AG09319 (cell line): ENCODE measurements at regions not wholly inside any gene's neighbourhood (a gene's known extent, or its start where the extent isn't known, plus 50 kb on each side); places are given as distances from the start of the nearest gene placed in this dataset.

Experiments used
- DNase-seq: peaks from one replicate; pipeline ENCODE4 v3.0.0-alpha.2; 2010; ENCODE audit warnings: low read depth; ENCODE audit errors: extremely low read depth
- CTCF ChIP-seq: IDR thresholded peaks from 2 replicates; pipeline ENCODE4 v1.5.1; 2011; ENCODE audit warnings: low read depth, mild to moderate bottlenecking, inconsistent platforms, low read length, moderate library complexity

GRCh38 chr2:6336752-6337471 lies 528.8 kb downstream of the CMPK2 start:
- TF ChIP-seq CTCF, result no peak
- DNase-seq, result no peak

- DNase-seq, result no peak
Measured at GRCh38 chr2:6337472-6337820, 528.3 kb downstream of the CMPK2 start.

DNA sequence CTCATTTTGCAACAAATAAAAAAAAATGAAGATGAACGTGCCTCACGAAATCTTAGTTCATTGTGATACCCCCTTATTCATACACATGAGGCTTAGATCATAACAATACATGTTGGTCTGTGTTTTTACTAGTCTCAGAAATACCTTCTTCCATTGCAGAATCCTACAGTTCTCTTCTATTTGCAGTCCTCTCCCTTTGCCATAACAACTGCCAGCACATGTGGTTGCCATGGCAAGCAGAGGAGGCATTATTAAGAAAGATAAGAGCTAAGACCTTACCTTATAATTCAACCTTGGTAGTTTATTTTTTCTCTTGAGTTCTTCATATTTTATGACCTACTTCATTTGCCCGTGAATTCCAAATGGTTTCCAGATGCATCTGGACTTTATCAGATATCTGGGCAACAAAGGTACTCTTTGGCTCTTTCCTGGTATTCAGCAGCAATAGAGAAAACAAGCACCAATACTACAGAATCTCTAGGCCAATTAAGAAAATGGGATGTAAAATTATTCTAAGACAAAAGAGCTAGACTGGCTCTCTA lies 524.0 kb downstream of the CMPK2 start:
- no peak for TF ChIP-seq CTCF
- no peak for DNase-seq

More at GRCh38 chr2:6337472-6337820, 528.3 kb downstream of the CMPK2 start:
- TF ChIP-seq CTCF, result no peak

GRCh38 chr2:6342273-6342920 lies 523.3 kb downstream of the CMPK2 start:
- TF ChIP-seq CTCF, result no peak
- DNase-seq, result no peak

DNA sequence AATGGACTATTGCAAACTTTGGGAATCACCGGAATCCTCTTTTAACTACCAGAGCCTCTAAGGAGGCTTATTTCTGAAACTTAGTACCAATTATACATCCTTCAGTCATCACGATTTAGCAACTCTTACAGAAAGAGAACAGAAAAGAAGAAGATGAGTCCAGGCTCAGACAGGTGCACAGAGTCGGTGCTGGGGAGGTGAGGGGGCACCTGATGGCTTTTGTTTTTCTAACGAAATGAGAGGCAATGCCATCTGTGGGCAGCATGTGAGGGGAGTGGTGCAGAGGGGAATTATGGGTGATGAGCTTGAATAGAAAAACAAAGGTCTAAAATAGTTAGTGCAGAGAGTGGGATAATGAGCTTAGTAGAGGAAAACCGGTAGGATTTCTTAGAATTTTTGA lies 522.6 kb downstream of the CMPK2 start:
- no peak for DNase-seq
- no peak for TF ChIP-seq CTCF

- no peak for DNase-seq
- no peak for TF ChIP-seq CTCF
Measured at GRCh38 chr2:6352247-6352646, 513.5 kb downstream of the CMPK2 start.

DNA sequence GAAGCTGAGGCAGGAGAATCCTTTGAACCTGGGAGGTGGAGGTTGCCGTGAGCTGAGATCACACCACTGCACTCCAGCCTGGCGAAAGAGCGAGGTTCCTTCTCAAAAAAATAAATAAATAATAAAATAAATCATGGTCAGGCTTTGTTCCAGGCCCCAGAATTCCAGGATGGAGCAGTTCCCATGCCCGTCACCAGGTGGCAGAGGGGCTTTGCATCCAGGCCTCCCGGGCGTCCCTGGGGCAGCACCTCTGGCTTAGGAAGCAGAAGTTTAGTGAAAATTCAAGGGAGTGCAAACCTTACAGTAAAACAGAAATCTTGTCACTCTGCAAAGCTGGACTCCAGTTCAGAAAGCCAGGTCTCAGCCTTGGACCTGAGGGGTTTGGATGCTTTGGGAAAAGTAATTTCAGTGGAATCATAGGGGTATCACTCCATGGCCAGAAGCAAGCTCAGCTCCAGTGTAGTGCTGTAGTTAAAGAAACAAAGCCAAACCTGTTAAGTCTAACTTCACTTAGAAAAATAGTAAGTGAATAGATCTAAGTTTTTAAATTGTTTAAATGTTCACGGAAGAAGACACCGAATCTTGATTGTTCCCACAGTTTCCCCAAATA lies 512.7 kb downstream of the CMPK2 start:
- peak; percentile 63 for TF ChIP-seq CTCF
- no peak for DNase-seq
